Panc1 (cell line): ENCODE measurements at regions not wholly inside any gene's neighbourhood (a gene's known extent, or its start where the extent isn't known, plus 50 kb on each side); places are given as distances from the start of the nearest gene placed in this dataset.

Source experiments
- ATAC-seq: fragments of 200-7000 bp; cut with Tn5 transposase; 2 replicates; pipeline ENCODE4 v1.9.1; 2020; ENCODE audit warnings: mild to moderate bottlenecking, moderate library complexity
- BruUV-seq: library from RNA; stranded (reverse); fragments of 400-500 nt; replicated peaks from 2 replicates; lab custom pipeline; 2021; lab: Mats Ljungman, UMichigan
- CTCF ChIA-PET: fragments of 300-600 bp; sonication (Branson Sonifier 250); formaldehyde crosslinking; loops from one replicate; lab custom pipeline; 2022; ENCODE audit warnings: antibody characterized with exemption; lab: Charles Lee
- POLR2A ChIA-PET: fragments of 300-600 bp; sonication (Branson Sonifier 250); formaldehyde crosslinking; loops from one replicate; lab custom pipeline; 2022; ENCODE audit warnings: antibody characterized with exemption; lab: Charles Lee
- DNase-seq: peaks from one replicate; pipeline ENCODE4 v3.0.0-alpha.2; 2010; ENCODE audit warnings: low read depth, low spot score
- H3K27ac ChIP-seq: 2 replicates; pipeline ENCODE4 v1.5.1; 2011; ENCODE audit warnings: mild to moderate bottlenecking, low read length, inconsistent platforms
- H3K27me3 ChIP-seq: fragments of 200-500 bp; sonication (Bioruptor generic); 2 replicates; pipeline ENCODE4 v1.6.0; 2014; ENCODE audit warnings: low read length, inconsistent platforms; ENCODE audit not compliant: control insufficient read depth, insufficient read depth
- H3K36me3 ChIP-seq: fragments of 200-500 bp; sonication (Bioruptor generic); 2 replicates; pipeline ENCODE4 v1.5.1; 2014; ENCODE audit warnings: inconsistent platforms, mild to moderate bottlenecking, low read length, moderate library complexity; ENCODE audit not compliant: control insufficient read depth, insufficient read depth
- H3K4me1 ChIP-seq: 2 replicates; pipeline ENCODE4 v1.5.1; 2011; ENCODE audit warnings: inconsistent platforms, mild to moderate bottlenecking, low read length, moderate library complexity; ENCODE audit not compliant: control insufficient read depth, insufficient read depth
- H3K4me3 ChIP-seq, 2 experiments: 2 replicates each; pipeline ENCODE4 v1.5.1; 2011 to 2012; ENCODE audit warnings: low read depth in 2 of 2, low read length in 2 of 2, mild to moderate bottlenecking in 2 of 2, inconsistent platforms in 1 of 2, moderate library complexity in 1 of 2
- H3K9me3 ChIP-seq: fragments of 200-500 bp; sonication (Bioruptor generic); 2 replicates; pipeline ENCODE4 v1.5.1; 2014; ENCODE audit warnings: low read depth, mild to moderate bottlenecking, inconsistent platforms, low read length, moderate library complexity; ENCODE audit not compliant: control insufficient read depth, insufficient read depth
- CTCF ChIP-seq: fragments of 450-650 bp; IDR thresholded peaks from 2 replicates; pipeline ENCODE4 v1.5.1; 2017; ENCODE audit warnings: mild to moderate bottlenecking
- POLR2AphosphoS5 ChIP-seq: IDR thresholded peaks from 2 replicates; pipeline ENCODE4 v1.6.1; 2012; ENCODE audit warnings: mild to moderate bottlenecking, low read depth, low read length, moderate library complexity
- REST ChIP-seq, 2 experiments: IDR thresholded peaks; 2 replicates each; pipeline ENCODE4 v1.6.1; 2011 to 2012; ENCODE audit warnings: low read depth in 2 of 2, control low read depth in 1 of 2, low read length in 1 of 2, mild to moderate bottlenecking in 1 of 2, moderate library complexity in 1 of 2; ENCODE audit not compliant: insufficient read depth in 1 of 2
- SIN3A ChIP-seq: IDR thresholded peaks from 2 replicates; pipeline ENCODE4 v1.6.1; 2012; ENCODE audit warnings: low read depth, mild to moderate bottlenecking, low read length, moderate library complexity, borderline replicate concordance; ENCODE audit not compliant: insufficient read depth
- TCF7L2 ChIP-seq: IDR thresholded peaks from 2 replicates; pipeline ENCODE4 v1.6.1; 2011; ENCODE audit warnings: mild to moderate bottlenecking, low read depth, low read length, inconsistent platforms
- in situ Hi-C: cut with HindIII; loops from 2 replicates; pipeline ENCODE4 v1.10.0; 2016; ENCODE audit warnings: low sequenced_read_pairs, low pct_unique_long_range_greater_than_20kb
- intact Hi-C: fragments of 100-400 bp; cut with micrococcal nuclease; formaldehyde crosslinking; loops from one replicate; pipeline ENCODE4 v1.10.0; 2022; ENCODE audit not compliant: unreplicated experiment

- no peak for ATAC-seq
- Histone ChIP-seq H3K27ac (no peak overlapping the region), H3K4me3 (no peak overlapping the region), H3K4me1 (no peaks in the 10 kb centered on the region), H3K36me3 (no peaks in the 10 kb centered on the region), H3K9me3 (no peaks in the 10 kb centered on the region), H3K27me3 (peaks cover 11% of the 10 kb centered on the region)
- no peak for DNase-seq
- intact Hi-C loops, result no loop called here
- in situ Hi-C loops, result no loop called here
- TF ChIP-seq SIN3A (no peak), REST (IDR thresholded peaks at IDR 0.05; ENCODE audit: insufficient read depth in 1 of 2, low read depth in 2 of 2, low read length in 1 of 2) (no peak)
- ChIA-PET CTCF (no interaction called here), POLR2A (no interaction called here)
- BruUV-seq, result no TSS peak
Measured at GRCh38 chr5:72012906-72013305, 94.4 kb upstream of the MAP1B start.

GRCh38 chr5:72013766-72014624 is 93.3 kb upstream of the MAP1B start:
- intact Hi-C loops, result no loop called here

More at GRCh38 chr5:72013766-72014624, 93.3 kb upstream of the MAP1B start:
- in situ Hi-C loops, result no loop called here
- no peaks in the 10 kb centered on the region for H3K36me3 ChIP-seq
- H3K9me3 ChIP-seq, result no peaks in the 10 kb centered on the region
- H3K27me3 ChIP-seq, result peaks cover 11% of the 10 kb centered on the region
- ATAC-seq (no peak), DNase-seq (no peak)
- H3K4me1 ChIP-seq, result no peaks in the 10 kb centered on the region
- ChIA-PET POLR2A (no interaction called here), CTCF (interaction anchor here (0.7 kb wide), 1 partner anchor 55 kb away, joined by 5 read pairs; no protein-coding TSS in a partner anchor)
- no peak overlapping the region for H3K27ac ChIP-seq
- no peak overlapping the region for H3K4me3 ChIP-seq
- TF ChIP-seq CTCF, result no peak
- no peak for TF ChIP-seq TCF7L2
- no peak for TF ChIP-seq REST (IDR thresholded peaks at IDR 0.05; ENCODE audit: insufficient read depth in 1 of 2, low read depth in 2 of 2, low read length in 1 of 2)
- no peak for TF ChIP-seq SIN3A
- TF ChIP-seq POLR2AphosphoS5, result no peak
- BruUV-seq, result no TSS peak
